GM12864 (cell line): ENCODE measurements at regions not wholly inside any gene's neighbourhood (a gene's known extent, or its start where the extent isn't known, plus 50 kb on each side); places are given as distances from the start of the nearest gene placed in this dataset.

ENCODE experiments used
- DNase-seq: peaks from one replicate; pipeline ENCODE4 v3.0.0-alpha.2; 2011; ENCODE audit warnings: low read depth
- H3K4me3 ChIP-seq: 2 replicates; pipeline ENCODE4 v1.5.1; 2011; ENCODE audit warnings: mild to moderate bottlenecking, low read depth, low read length, control low read depth
- TF ChIP-seq, protein P1 (sequence below): IDR thresholded peaks from 2 replicates; pipeline ENCODE4 v1.5.1; 2011; ENCODE audit warnings: low read depth, mild to moderate bottlenecking, moderate library complexity, low read length, control low read depth, inconsistent platforms; ENCODE audit errors: missing control alignments

GRCh38 chr7:9962742-9963141, 1010.9 kb upstream of the PHF14 start:
- no peak for DNase-seq
- TF ChIP-seq, protein P1, sequence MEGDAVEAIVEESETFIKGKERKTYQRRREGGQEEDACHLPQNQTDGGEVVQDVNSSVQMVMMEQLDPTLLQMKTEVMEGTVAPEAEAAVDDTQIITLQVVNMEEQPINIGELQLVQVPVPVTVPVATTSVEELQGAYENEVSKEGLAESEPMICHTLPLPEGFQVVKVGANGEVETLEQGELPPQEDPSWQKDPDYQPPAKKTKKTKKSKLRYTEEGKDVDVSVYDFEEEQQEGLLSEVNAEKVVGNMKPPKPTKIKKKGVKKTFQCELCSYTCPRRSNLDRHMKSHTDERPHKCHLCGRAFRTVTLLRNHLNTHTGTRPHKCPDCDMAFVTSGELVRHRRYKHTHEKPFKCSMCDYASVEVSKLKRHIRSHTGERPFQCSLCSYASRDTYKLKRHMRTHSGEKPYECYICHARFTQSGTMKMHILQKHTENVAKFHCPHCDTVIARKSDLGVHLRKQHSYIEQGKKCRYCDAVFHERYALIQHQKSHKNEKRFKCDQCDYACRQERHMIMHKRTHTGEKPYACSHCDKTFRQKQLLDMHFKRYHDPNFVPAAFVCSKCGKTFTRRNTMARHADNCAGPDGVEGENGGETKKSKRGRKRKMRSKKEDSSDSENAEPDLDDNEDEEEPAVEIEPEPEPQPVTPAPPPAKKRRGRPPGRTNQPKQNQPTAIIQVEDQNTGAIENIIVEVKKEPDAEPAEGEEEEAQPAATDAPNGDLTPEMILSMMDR, result no peak
- H3K4me3 ChIP-seq, result no peak overlapping the region

DNA sequence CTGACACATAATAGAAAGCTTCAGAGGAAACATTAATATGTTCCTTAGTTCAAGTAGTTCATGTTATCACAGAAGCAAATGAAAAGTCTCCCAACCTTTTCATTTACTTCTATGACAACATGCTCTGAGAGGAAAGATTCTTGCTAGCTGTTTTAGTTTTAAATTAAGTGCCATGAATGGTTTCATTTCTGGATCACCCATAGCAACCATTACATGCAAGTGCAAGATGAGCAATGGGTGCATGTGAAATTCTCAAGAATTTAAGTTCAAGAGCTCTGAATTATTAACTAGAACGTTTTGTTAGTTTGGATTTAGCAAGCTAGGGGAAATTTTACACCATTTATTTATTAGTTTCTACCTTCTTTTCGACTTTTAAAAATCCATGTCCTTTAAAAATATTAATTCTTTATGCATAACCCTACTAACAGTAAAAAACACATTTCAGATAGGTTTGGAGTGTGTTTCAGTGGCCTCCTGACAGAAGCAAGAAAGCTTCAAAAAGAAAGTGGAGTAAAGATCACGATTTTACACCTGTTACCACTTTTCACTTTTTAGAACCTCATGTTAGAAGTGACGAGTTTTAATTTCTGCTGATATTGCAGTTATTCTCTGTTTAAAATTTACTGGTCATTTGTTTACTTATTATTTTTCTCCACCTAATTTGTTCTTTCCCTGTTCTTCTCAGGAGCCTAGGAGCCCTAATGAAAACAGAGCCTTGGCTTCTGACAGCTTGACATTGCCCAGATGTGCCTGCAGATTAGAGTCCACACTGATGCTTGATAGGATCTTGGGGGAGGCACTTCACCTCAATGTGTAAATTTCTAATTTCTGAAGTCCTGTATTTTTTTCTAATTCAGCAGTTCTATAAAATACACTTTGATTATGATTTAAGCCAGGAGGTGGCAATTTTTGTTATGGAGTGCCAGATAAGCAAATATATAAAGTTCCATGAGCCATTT, 995.3 kb upstream of the PHF14 start:
- no peak for DNase-seq
- TF ChIP-seq, protein P1, result no peak
- no peak overlapping the region for H3K4me3 ChIP-seq

- TF ChIP-seq, protein P1, result no peak
- no peak for DNase-seq
- H3K4me3 ChIP-seq, result no peak overlapping the region
Measured at GRCh38 chr7:9981742-9982349, 991.8 kb upstream of the PHF14 start.

GRCh38 chr7:9983048-9983447, 990.6 kb upstream of the PHF14 start:
- H3K4me3 ChIP-seq, result no peak overlapping the region
- TF ChIP-seq, protein P1, result no peak
- DNase-seq, result no peak

- TF ChIP-seq, protein P1, result no peak
- DNase-seq, result no peak
- H3K4me3 ChIP-seq, result no peak overlapping the region
Measured at GRCh38 chr7:10015687-10016086, 958.0 kb upstream of the PHF14 start.

- no peak overlapping the region for H3K4me3 ChIP-seq
- TF ChIP-seq, protein P1, result no peak
- DNase-seq, result no peak
Measured at GRCh38 chr7:10022480-10022879, 951.2 kb upstream of the PHF14 start.

DNA sequence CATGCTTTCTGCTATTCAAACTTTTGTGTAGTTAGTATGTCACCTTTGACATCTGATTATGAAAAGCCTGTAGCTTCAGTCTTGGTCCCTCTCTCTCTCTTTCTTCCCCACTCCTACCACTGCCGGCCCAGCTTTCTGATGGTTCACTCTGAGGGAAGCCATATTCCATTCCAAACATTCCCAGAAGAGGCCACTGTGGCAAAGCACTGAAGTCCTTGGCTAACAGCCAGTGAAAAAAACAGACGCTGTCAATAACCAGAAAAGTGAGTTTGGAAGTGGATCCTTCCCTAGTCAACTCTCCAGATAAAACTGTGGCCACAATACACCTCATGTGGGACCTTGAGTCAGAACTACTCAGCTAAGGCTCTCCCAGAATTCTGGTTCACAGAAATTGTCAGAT, 950.7 kb upstream of the PHF14 start:
- TF ChIP-seq, protein P1, result no peak
- H3K4me3 ChIP-seq, result no peak overlapping the region
- DNase-seq, result no peak
